NCI-H2029 treated with DMSO at 0.1 percent for 48 hours (cell line): ENCODE measurements at regions not wholly inside any gene's neighbourhood (a gene's known extent, or its start where the extent isn't known, plus 50 kb on each side); places are given as distances from the start of the nearest gene placed in this dataset.
A peak's percentile ranks its signal among the peaks of the same experiment; 100 is the strongest.

ENCODE experiments used
- DNase-seq: peaks from one replicate; lab custom pipeline; 2025; lab: John Stamatoyannopoulos, UW

DNA sequence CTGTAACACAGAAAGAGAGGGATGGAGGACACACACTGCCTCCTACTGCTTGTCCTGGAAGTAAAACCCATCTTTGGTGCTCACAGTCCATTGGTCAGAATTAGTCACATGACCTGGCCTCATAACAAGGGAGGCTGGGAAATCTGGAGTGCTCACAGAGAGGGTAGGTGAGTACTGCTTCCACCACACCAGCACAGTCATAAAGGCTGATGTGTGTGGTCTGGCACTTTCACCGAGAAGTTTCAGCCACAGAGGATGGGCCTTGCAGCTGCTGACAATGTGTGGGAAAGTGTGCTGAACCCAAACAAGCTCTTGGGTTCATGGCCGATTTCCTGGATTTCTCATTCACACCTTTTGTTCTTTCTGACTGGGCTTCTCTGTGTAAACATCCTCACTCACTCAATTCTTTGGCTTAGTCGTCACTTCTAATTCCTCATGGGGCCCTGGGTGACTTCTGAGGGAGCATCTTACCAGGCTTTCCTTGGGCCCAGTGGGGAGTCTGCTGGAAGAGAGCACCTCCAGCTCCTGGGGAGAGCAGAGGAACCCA lies 100.7 kb downstream of the ASB7 start:
- DNase-seq, result no peak

DNA sequence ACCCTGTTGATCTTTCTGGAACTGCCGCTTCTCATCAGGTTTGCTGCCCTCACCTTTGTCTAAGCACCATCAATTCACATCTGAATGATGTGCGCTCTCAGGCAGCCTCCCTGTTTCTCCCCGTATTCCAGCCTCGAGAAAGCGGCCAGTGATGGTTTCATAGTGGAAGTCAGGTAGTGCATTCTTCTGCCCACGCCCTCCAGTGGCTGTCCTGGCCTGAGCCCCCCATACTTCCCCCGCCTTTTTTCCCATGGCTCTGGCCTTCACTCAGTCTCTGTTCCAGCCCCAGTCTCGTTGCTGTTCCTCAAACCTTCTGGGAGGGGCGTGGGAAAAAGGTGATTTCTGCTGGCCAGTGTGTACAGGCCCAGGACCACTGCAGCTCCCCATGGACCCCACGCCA lies 101.3 kb downstream of the ASB7 start:
- no peak for DNase-seq

DNA sequence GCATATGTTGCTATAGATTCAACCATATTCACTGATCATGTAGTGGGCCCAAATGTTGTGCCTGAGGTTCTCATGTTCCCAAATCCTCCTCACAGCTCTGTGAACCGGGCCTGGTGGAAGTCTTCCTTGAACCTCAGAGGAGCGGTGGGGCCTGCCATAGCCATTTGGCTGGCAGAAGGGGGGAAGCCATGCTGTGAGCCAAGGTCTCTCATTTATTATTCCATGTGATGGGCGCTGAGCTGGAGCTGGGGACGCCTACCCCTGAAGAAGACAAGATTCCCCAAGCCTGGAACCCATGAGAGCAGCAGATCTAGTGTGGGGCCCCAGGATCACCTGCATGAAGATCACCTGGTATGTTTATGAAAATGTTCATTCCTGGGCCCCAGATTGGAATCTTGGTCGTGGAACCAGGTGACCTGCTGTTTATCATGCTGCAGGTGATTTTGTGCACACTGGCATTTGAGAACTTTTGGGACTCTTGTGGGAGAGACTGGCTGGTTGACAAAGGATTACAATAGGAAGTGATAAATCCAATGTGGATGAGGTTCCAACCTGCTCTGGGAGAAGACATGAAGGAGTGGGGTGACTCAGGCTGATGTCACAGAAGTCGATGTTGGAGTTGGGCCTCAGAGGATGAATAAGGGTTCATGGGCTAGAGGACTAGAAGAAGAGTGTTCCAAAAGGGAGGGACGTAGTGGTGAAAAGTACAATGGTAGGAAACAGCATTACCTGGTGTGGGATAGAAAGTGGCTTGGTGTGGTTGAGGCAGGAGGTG lies 102.1 kb downstream of the ASB7 start:
- DNase-seq, result no peak

DNA sequence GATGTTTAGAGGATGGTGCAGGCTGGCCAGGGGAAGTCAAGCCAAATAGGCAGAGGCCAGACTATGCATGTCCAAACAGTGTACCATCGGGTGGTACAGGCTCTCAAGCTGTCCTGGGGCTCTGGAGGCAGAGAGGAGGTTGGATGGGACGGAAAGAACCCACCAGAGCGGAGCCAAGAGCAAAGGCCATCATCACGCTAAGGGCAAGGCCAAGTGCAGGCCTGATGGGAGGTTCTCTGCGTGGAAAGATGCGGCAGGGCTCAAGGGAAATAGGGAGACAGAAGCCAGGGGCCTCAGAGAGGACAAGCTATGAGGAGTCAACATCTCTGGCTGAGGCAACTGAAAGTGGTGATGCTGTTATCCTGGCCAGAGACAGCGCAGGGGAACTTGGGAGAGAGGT lies 102.7 kb downstream of the ASB7 start:
- DNase-seq, result no peak

DNA sequence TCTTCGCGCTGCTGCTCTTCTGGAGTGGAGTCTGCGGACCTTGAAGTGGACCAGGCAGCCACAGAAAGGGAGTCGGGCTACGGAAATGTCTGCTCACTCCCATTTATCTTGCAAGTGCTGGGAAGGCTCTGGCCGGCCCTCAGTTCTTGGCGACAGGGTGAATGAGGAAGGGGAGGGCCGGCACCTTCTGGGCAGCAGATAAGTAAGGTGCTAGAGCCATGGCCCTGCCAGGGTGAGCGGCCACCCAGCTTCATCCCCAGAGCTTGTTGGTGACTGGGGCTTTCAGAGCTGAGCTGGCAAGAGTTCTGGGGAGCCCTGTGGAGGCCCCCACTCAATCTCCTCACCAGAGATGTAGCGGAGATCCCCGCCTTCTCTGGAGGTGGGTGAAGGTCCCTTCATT lies 103.5 kb downstream of the ASB7 start:
- no peak for DNase-seq

DNA sequence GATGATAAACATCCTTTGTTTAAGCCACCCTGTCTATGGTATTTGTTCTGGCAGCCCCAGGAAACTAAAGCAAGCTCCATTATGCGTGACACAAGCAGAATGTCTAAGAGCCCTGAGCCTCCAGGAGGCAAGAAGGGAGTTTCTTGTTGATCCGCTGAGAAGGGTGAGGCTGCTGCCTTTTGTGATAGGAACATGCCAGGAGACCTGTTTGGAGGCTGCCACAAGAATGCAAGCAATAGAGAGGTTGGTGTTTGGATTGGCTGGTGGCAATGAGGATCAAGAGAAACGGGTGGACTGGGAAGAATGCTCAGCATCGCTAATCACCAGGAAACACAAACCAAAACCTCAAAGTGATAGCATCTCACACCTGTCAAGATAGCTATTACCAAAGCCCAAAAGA lies 104.8 kb downstream of the ASB7 start:
- DNase-seq, result no peak

DNA sequence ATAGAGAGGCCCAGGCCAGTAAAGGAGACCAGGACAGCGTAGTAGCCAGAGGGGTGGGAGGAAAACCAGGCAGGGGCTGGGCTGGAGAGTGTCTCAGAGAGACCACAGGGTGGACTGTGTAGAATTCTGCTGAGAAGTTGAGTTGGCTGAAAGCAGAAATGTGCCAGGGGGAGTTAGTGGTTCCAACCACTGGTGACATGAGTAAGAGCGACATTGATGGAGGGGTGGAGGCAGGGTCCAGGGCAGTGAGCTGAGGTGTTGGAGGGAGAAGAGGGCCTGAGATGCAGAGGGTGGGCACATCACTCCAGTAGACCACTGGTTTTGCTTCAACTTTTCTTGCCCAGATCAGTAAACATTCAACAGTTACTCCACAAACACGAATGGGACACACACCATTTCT lies 106.5 kb downstream of the ASB7 start:
- no peak for DNase-seq

DNA sequence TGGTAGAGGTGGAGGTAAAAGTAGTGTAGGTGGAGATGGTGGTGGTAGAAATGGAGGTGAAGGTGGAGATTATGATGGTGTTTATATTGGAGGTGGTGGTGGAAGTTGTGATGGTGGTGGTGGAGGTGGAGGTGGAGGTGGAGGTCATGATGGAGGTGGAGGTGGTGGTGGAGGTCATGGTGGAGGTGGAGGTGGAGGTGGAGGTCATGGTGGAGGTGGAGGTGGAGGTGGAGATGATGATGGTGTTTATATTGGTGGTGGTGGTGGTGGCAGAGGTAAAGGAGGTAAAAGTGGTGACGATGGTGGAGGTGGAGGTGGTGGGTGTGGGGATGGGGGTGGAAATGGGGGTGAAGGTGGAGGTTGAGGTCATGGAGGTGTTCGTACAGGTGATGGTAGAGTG lies 107.8 kb downstream of the ASB7 start:
- no peak for DNase-seq

DNA sequence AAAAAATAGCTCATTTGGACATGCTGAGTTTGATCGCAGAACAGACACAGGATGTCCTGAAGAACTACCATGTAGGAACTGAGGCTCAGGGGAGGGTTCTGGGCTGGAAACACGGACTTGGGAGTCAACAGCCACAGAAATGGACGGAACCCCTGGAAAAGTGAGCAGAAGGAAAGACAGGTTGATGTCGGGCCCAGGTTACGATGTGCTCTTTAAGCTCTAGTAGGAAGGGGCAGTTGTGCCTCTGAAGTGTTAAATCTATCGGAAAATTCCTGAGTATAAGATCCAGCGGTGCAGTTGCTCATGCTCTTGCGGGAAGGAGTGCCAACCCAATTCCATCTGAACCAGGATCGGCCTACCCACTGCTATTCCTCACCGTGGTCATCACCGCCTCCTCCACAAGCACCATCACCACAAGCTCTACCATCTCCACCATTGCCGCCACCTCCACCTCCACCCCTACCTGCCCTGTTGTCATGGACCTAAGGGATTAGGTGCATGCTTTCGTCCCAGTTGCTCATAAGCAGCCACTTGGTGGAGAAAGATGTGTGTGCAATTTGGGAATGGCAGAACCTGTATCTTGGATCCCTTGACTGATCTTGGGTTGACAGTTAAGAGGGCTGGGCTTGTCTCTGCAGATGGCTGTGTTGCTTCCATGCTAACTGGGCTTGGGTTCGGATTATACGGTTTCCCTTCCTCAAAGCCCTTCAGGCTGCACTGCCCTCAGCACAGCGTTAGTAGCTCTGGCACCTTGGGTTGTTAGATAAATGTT lies 108.5 kb downstream of the ASB7 start:
- no peak for DNase-seq

DNA sequence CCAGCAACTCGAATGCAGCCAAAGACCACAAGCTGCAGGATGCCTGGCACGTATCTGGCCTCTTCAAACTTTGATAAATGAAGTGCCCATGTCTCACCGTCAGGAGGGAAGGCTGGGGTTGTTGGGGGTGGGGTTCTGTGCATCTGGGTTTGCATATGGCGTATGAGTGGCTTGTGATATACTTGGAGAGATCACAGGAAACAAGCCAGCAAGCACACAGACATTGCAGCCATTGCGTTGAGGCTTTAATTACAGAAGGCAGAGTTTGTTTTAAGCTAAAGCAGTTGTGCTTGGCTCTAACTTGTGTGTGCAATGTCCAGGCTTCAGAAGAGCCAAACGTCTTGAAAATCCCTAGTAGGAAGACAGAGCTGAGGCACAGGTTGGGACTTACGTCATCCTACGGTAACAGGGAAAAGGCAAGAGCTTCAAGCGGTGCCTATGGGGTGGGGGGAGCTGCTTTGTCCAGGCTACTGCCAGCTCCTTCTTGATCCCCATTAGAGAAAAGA lies 109.2 kb downstream of the ASB7 start:
- DNase-seq, result no peak

DNA sequence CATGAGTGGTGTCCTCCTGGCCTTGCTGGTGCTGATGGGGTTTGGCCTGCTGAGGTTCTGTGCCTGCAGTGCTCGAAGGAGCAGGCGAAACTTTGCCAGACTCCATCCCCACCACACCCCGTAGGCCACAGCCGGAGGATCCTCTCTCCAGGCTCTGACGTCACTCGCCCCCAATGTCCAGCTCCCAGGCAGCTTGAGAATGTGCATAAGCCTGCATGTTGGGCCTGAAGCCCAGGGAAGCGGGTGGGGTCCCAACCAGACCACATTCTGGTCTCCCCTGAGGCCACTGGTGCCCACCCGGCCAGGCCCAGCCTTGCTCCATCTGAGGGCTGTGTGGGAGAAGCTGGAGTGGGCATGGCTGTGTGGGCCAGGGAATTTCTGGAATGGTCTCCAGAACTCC lies 109.8 kb downstream of the ASB7 start:
- no peak for DNase-seq

DNA sequence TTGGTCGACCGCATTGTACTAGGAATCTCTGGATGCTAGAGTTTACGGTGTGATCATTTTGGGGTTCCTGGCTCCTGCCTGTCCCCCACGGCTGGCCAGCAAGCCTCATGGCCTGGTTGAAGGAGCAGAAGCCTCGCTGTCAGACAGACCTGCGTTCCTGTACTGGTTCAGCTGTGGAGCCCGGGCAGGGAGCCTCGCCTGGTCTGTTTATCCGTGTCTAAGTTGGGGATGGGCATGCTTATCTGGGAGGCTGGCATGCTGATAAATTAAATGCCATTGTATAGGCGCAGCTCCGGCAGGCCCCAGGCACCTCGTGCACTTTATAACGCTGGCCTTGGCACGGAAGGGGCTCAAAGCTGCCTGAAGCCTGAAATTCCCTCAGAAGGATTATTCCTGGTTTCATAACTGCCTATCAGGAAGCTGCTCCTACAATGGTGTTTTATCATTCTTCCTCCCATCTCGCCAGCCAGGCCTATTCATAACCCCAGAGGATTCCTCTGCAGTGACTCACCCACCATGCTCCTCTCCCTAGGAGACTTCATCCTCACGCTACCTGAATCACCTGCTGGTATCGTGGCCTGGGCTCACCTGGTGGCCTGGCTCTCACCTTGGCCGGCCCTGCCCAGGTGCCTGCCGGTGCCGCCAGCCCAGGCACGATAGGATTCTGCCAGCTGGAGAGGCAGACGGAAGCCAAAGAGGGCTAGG lies 110.9 kb downstream of the ASB7 start:
- no peak for DNase-seq

DNA sequence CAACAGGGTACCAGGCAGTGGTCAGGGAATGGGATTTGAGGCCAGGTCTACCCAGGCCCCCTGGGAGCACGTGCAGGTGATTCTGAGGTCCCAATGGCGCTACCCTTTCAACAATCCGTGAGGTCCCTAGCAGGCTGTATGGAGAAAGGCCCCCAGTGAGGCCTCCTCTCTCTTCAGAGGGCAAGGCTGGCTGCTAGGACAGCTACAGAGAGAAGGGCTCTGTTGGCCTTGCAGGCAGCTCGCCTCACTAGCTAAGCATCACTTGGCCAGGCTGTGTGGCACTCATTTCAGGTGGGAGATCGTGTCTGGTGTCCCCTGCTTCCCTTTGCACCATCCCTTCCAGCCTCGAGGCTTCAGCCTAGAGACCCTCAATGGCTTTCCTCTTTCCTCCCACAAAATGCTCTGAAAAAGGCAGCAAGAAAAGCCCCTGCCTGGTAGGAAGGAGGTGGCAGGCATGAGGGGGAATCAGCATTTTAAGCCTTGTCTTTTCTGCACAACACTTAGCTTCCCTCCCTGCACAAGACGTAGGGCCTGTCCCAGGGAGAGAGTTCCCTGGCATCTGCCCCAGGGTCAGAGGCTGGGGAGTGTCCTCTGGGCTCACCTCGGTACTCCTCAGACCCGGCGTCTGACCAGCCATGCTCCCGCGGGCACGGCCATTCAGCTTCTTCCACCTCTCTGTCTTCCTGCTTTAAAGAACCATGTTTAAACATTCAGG lies 111.8 kb downstream of the ASB7 start:
- no peak for DNase-seq

DNA sequence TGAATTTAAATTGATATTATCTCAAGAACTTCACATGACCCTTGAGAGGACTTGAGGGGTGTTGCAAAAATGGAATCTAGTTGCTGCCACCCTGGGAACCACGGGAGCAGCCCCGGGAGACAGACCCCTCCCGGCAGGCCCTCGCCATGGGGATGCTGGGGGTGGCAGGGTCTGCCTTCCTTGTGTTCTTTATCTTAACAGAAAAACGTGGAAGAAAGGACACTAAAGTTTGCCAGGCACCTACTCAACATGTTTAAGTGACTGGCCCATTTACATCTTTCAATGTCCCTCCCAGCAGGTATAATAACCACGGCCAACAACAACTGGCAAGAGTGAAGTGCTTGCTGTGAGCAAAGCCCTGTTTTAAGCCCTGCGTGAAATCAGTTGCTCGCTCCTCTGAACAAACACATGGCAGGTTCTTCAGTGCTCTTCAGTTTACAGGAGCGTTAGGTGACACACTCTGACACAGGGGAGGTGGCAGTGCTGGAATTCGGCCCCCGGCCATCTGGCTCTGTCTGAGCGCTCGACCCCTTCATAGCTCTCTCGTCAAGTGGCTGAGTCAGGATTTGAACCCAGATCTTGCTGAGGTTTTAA lies 112.5 kb downstream of the ASB7 start:
- DNase-seq, result peak; percentile 51

DNA sequence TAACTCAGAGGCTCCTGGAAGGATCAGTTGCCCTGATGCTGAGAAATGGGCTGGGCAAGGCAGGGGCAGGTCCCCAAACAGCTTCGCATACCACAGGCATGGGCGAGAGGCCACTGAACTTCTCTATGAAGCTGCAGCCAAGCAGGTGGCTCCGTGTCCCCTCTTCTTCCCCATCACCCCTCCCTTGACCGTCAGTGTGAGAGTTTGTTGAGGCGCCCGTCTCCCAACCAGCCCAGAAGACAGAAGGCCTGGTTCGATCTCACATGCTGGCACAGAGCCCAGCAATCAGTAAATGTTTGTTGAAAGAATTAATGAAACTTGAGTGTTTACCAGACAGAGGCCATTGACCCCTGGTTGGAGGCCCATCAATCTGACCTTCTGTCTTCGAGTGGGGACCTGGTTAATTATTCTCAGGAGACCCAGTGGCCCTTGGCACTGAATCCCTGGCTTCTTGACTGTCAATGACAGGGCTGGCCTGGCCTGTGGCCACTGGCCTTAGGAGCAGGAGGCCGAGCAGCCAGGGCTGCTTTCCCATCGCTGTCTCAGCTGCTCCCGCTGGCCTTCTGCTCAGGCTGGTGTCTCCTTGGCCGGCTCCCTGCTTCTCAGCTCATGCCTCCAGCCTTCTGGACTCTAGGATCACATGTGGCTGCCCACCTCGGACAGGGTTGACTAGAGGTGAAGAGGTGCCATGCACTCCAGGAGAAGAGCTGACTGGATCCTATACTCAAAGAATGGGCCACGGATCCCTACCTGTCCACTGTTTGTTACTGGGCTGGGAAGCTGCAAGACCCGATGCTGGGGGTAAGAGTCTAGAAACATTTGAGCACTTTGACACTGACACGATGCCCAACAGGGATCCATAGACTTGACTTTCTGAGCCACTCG lies 113.4 kb downstream of the ASB7 start:
- DNase-seq, result no peak

DNA sequence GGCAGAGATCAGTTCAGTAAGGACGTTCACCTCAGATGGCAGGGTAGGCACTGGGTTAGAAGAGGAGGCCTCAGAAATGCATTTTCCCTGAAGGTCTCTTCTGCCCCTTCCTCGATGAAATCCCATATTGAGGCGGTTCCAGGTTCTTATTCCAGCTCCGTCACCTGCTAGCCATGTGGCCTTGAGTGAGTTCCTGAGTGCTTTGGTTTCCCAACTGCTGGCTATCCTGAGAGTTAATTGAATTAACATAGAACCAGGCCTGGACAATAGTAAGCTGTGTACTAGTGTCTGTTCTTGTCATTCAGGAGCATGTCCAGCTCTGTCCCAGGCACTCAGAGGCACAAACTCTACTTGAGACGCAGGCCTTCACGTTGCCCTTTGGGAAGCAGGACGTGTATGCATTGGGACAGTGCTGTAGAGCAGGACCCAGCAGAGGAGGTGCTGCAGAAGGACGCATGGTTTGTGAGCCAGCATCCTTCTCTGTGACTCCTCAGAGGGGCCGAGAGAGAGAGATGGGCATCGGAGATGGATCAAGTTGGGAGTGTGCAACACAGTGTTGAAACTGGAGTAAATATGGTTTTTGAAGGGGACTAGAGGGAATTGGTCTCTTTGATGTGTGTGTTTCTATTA lies 114.2 kb downstream of the ASB7 start:
- no peak for DNase-seq

DNA sequence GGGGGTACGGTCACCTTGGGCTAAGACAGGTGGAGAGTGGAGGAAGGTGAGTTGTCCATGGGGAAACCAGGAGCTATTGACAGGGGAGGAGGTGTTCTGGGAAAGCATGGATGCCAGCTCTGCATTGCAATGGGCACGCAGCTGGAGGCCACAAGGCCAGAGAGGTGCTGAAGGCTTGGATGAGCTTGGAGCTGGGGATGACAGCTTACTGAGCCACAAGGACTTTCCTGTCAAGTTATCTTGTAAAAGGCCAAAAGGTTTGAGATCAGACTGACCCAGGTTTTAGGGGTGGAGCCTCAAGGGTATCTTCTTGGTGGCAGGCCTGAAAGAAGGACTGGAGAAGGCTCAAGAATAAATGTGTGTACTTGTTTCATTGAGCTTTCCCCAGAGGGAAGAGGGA lies 115.2 kb downstream of the ASB7 start:
- no peak for DNase-seq

DNA sequence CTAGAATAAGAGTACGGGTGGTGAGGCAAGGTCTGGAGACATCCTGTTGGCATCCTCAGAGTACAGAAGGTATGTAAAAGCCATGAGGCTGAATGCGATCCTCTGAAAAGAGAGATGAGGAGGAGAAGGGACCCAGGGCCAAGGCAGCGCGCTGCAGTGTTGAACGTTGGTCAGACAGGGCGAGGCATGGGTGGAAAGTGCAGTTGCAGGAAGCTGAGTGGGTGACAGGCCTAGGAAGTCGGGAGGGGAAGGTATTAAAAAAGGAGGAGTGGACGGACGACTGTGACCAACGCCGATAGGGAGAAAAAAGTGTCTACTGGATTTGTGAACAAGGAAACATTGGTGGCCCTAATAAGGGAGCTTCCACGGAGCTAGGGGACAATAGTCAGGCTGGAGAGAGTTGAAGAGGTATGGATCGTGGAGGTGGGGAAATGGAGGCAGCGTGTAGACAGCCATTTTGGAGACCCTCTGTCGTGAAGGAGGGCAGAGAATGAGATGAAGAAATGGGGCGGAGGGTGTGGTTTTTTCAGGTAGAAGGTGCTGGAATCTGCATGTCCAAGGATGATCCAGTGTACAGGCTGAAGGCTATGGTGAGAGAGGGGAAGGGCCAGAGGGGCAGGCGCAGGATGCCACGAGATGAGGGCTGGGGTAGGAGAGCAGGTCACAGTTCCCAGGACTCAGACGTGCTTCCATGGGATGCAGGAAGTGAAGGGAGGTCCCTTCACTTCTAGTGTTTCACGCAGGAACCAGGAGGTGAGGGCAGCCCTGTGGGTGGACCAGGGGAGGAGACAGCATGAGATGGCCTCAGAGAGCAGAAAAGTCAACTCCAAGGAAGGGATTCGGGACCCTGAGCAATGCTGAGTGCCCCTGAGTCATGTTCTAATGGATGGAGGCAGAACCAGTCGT lies 115.9 kb downstream of the ASB7 start:
- no peak for DNase-seq

DNA sequence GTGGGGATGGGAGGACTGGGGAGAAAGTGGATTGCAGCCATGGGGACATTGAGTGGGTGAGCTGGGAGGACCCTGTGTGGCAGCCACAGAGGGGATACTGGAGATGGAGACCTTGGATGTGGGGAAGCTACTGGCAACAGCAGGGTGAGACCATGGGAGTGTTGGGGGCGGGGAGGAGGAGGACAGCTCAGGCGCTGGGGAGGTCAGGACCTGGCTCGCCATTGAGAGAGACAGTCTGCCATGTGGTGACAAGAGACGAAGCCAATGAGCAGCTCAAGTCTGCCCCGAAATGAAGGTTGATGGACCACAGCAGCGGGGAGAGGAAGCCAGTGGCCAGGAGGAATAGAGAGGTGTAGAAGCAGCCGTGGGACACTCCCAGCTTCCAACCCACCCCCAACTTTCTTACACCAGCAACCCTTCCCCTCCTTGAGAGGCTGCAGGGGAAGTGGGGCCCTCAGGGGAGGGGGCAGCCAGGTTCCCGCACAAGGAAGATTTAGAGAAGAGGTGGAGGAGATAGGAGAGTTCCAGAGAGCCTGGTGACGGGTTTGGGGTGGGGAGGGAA lies 118.1 kb downstream of the ASB7 start:
- no peak for DNase-seq
